NB4 (cell line): ENCODE measurements at regions not wholly inside any gene's neighbourhood (a gene's known extent, or its start where the extent isn't known, plus 50 kb on each side); places are given as distances from the start of the nearest gene placed in this dataset.
"Not testable (repeated sequence)": the region's sequence is repeated elsewhere in the genome, so short reads cannot be mapped to it uniquely, and the experiment has no call there.

Experiments
- DNase-seq: peaks from one replicate; pipeline ENCODE4 v3.0.0; 2010; ENCODE audit warnings: low read depth
- H3K4me3 ChIP-seq: one replicate; pipeline ENCODE4 v1.5.1; 2011; ENCODE audit warnings: mild to moderate bottlenecking, low read depth, low read length, moderate library complexity
- MYC ChIP-seq: IDR thresholded peaks from 2 replicates; pipeline ENCODE4 v1.6.1; 2011; ENCODE audit warnings: low read depth, low read length
- POLR2A ChIP-seq: IDR thresholded peaks from 2 replicates; pipeline ENCODE4 v1.6.1; 2011; ENCODE audit warnings: mild to moderate bottlenecking; ENCODE audit not compliant: insufficient read length; ENCODE audit errors: extremely low read depth
- TF ChIP-seq, protein P1 (sequence below): IDR thresholded peaks from 2 replicates; pipeline ENCODE4 v1.6.1; 2011; ENCODE audit warnings: low read depth, low read length
- TF ChIP-seq, protein P2 (sequence below): IDR thresholded peaks from one replicate; pipeline ENCODE4 v1.5.1; 2012; ENCODE audit warnings: low read depth, low read length

DNA sequence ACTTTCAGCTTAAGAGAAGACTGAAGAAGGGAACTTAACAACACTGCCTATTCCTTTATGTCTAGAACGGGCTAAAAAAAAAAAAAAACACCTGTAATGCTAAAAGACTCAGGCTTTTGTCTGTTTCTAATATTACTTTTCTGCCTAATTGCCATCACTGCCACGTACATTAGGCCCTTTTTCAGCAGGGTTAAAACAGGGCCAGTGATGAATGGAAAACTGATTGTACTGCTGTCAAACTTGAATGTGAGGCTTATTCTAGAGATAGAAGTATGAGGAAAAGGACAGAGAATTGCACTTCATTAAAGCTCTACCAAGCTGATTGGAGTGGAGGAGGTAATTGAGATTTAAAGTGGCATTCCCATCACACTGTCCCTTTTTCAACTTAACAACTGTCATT, 535.8 kb downstream of the PRKD1 start:
- no peak for DNase-seq
- H3K4me3 ChIP-seq = no peak overlapping the region
- no peak for TF ChIP-seq MYC
- TF ChIP-seq, protein P1, sequence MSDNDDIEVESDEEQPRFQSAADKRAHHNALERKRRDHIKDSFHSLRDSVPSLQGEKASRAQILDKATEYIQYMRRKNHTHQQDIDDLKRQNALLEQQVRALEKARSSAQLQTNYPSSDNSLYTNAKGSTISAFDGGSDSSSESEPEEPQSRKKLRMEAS = no peak
- TF ChIP-seq, protein P2, sequence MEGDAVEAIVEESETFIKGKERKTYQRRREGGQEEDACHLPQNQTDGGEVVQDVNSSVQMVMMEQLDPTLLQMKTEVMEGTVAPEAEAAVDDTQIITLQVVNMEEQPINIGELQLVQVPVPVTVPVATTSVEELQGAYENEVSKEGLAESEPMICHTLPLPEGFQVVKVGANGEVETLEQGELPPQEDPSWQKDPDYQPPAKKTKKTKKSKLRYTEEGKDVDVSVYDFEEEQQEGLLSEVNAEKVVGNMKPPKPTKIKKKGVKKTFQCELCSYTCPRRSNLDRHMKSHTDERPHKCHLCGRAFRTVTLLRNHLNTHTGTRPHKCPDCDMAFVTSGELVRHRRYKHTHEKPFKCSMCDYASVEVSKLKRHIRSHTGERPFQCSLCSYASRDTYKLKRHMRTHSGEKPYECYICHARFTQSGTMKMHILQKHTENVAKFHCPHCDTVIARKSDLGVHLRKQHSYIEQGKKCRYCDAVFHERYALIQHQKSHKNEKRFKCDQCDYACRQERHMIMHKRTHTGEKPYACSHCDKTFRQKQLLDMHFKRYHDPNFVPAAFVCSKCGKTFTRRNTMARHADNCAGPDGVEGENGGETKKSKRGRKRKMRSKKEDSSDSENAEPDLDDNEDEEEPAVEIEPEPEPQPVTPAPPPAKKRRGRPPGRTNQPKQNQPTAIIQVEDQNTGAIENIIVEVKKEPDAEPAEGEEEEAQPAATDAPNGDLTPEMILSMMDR = no peak
- TF ChIP-seq POLR2A = no peak

DNA sequence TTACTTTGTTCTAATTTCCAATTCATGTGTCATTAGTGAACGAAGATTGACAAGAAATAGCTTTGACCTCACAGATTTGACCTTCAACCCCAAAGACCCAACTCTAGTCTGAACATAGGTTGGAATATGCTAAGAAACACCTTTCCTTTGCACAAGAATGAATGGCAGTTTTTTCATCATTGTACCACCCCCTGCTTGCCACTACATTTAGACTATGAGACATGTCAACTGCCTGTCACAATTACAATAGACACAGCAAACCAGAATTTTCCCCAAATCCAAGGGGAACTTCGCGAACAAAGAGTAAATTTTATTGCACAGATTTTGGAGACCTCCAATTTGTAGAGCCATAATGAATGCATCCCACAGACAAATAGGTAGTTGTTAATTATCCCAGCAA, 535.4 kb downstream of the PRKD1 start:
- no peak for DNase-seq
- no peak for TF ChIP-seq MYC
- TF ChIP-seq, protein P2 = no peak
- TF ChIP-seq POLR2A = no peak
- TF ChIP-seq, protein P1 = no peak
- no peak overlapping the region for H3K4me3 ChIP-seq

DNA sequence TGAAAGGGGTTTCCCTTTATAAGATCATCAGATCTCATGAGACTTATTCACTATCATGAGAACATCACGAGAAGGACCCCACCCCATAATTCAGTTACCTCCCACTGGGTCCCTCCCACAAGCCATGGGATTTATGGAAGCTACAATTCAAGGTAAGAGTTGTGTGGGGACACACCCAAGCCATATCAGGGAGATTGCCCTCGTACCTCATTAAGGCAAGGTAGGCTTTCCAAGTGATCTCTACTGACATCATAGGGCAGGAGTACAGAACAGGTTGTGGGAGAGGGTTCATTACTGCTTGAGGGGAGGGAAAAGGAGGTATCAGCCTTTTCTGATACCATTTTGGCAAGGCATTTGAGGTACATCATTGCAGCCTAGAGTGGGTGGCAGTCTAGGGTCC, 524.6 kb downstream of the PRKD1 start:
- no peak overlapping the region for H3K4me3 ChIP-seq
- no peak for DNase-seq
- TF ChIP-seq POLR2A = no peak
- TF ChIP-seq, protein P1 = no peak
- TF ChIP-seq, protein P2 = no peak
- TF ChIP-seq MYC = no peak

DNA sequence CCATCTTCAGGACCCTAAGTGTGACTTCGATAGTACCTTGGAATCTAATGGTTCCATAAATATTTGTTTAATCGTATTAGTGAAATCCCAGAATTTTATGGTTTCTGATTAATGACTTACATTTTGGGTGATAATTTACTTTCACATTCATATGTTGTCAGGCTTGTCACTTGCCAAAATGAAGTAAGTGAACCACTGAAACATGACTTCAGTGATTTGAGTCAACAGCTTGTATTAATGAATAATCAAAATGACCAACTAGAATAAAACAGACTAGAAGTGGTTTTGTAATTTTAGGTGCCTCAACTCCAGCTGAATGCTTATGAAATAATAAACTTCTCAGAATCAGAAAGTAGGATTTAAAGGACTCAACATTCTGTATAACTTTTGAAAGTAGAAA, 517.1 kb downstream of the PRKD1 start:
- H3K4me3 ChIP-seq = no peak overlapping the region
- TF ChIP-seq MYC = no peak
- TF ChIP-seq, protein P1 = no peak
- TF ChIP-seq, protein P2 = no peak
- no peak for TF ChIP-seq POLR2A
- DNase-seq = no peak

DNA sequence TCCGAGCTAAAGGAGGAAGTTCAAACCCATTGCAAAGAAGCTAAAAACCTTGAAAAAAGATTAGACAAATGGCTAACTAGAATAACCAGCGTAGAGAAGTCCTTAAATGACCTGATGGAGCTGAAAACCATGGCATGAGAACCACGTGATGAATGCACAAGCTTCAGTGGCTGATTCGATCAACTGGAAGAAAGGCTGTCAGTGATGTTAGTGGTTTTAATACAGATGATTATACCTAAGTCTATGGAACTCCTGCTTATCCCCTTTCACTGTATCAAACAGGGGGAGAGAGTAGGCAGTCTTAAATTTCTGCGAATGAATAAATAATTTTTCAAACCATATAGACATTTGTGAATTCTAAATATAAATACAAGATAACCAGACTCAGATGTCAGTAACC, 512.7 kb downstream of the PRKD1 start:
- not testable (repeated sequence) for DNase-seq, H3K4me3 ChIP-seq

DNA sequence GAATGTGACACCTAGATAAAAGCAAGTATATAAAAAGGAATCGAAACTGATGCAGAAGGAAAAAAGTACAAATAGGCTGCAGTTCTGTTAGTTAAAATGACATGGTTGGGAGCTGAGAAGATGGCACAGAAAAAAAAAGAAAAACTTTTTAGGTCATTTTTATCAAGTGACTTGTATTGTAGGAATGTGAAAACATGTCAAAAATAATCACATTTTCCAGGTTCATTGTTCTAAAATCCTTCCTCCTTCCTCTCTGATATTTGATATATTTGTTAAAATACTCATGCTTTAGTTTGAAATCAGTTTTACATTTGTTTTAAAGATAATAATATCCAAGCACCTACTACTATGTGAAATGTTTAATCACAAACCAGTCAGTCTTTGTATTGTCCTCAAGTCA, 507.9 kb downstream of the PRKD1 start:
- DNase-seq = no peak
- TF ChIP-seq, protein P1 = no peak
- TF ChIP-seq POLR2A (no peak), MYC (no peak)
- TF ChIP-seq, protein P2 = no peak
- H3K4me3 ChIP-seq = no peak overlapping the region
